Activated T-helper 2 cell treated with anti-CD3 and anti-CD28 coated beads, Interferon-gamma antibody, Interleukin-2, Interleukin-4, amounts not matched to agents 10 μg/mL and 5 μg/mL and 100 μg/mL, durations not matched to agents 14 hours and 24 hours and 36 hours (primary cell): ENCODE measurements at regions not wholly inside any gene's neighbourhood (a gene's known extent, or its start where the extent isn't known, plus 50 kb on each side); places are given as distances from the start of the nearest gene placed in this dataset.

ENCODE experiments used
- DNase-seq: peaks from one replicate; pipeline ENCODE4 v3.0.0; 2021; ENCODE audit warnings: low spot score
- H3K27ac Mint-ChIP-seq: one replicate; pipeline ENCODE4 v1.8.0; 2021; ENCODE audit warnings: mixed read lengths
- H3K27me3 Mint-ChIP-seq: one replicate; pipeline ENCODE4 v1.8.0; 2021; ENCODE audit warnings: low read depth, mixed read lengths
- H3K36me3 Mint-ChIP-seq: one replicate; pipeline ENCODE4 v1.8.0; 2021; ENCODE audit warnings: low read depth, mixed read lengths
- H3K4me1 Mint-ChIP-seq: one replicate; pipeline ENCODE4 v1.8.0; 2021; ENCODE audit warnings: low read depth, mixed read lengths
- H3K4me3 Mint-ChIP-seq: one replicate; pipeline ENCODE4 v1.8.0; 2021; ENCODE audit warnings: low read depth, mild to moderate bottlenecking, moderate library complexity, mixed read lengths
- H3K9me3 Mint-ChIP-seq: one replicate; pipeline ENCODE4 v1.8.0; 2021; ENCODE audit warnings: mixed read lengths
- intact Hi-C: fragments of 100-400 bp; cut with micrococcal nuclease; formaldehyde crosslinking; loops from one replicate; pipeline ENCODE4 v1.15.1; 2023

- Mint-ChIP-seq H3K4me3 (no peak overlapping the region), H3K27ac (no peak overlapping the region), H3K4me1 (no peaks in the 10 kb centered on the region), H3K27me3 (no peaks in the 10 kb centered on the region), H3K9me3 (no peaks in the 10 kb centered on the region), H3K36me3 (no peaks in the 10 kb centered on the region)
- intact Hi-C loops: no loop called here
- no peak for DNase-seq
Observed at GRCh38 chr16:82360024-82360783, 190.2 kb upstream of the MPHOSPH6 start.

- Mint-ChIP-seq H3K27me3 (no peaks in the 10 kb centered on the region), H3K4me3 (no peak overlapping the region), H3K4me1 (no peaks in the 10 kb centered on the region), H3K9me3 (no peaks in the 10 kb centered on the region), H3K27ac (no peak overlapping the region), H3K36me3 (no peaks in the 10 kb centered on the region)
- intact Hi-C loops: no loop called here
- no peak for DNase-seq
Observed at GRCh38 chr16:82358606-82359221, 188.7 kb upstream of the MPHOSPH6 start.

DNA sequence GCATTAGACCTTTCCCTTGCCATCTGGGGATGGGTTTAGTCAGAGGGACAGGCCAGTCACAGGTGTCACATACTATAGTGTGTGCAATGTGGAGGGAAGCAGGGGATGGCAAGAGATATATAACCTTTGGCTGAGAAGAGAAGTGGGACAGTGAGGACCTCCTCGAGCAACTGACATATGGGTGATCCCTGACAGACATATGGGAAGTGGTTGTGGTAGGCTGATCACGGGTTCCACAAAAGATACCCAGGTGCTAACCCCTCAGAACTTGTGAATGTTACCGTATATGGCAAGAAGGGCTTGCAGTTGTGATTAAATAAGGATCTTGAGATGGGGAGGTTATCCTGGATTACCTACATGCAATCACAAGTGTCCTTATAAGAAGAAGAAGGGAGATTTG lies 188.1 kb upstream of the MPHOSPH6 start:
- Mint-ChIP-seq H3K4me3 (no peak overlapping the region), H3K36me3 (no peaks in the 10 kb centered on the region)
- intact Hi-C loops: no loop called here

GRCh38 chr16:82357237-82357636 lies 187.2 kb upstream of the MPHOSPH6 start:
- H3K27ac Mint-ChIP-seq: no peak overlapping the region
- intact Hi-C loops: no loop called here
- no peaks in the 10 kb centered on the region for H3K9me3 Mint-ChIP-seq
- H3K4me3 Mint-ChIP-seq: no peak overlapping the region
- no peaks in the 10 kb centered on the region for H3K4me1 Mint-ChIP-seq
- H3K36me3 Mint-ChIP-seq: no peaks in the 10 kb centered on the region
- H3K27me3 Mint-ChIP-seq: no peaks in the 10 kb centered on the region
- no peak for DNase-seq

More for the DNA sequence above, 188.1 kb upstream of the MPHOSPH6 start:
- DNase-seq: no peak
- Mint-ChIP-seq H3K4me1 (no peaks in the 10 kb centered on the region), H3K9me3 (no peaks in the 10 kb centered on the region), H3K27me3 (no peaks in the 10 kb centered on the region), H3K27ac (no peak overlapping the region)

- Mint-ChIP-seq H3K4me1 (no peaks in the 10 kb centered on the region), H3K36me3 (no peaks in the 10 kb centered on the region), H3K27me3 (no peaks in the 10 kb centered on the region), H3K4me3 (no peak overlapping the region), H3K9me3 (no peaks in the 10 kb centered on the region), H3K27ac (no peak overlapping the region)
- intact Hi-C loops: no loop called here
- no peak for DNase-seq
Observed at GRCh38 chr16:82350560-82350959, 180.5 kb upstream of the MPHOSPH6 start.

GRCh38 chr16:82345318-82345717 lies 175.3 kb upstream of the MPHOSPH6 start:
- Mint-ChIP-seq H3K4me3 (no peak overlapping the region), H3K9me3 (no peaks in the 10 kb centered on the region), H3K27me3 (no peaks in the 10 kb centered on the region), H3K36me3 (no peaks in the 10 kb centered on the region), H3K27ac (no peak overlapping the region), H3K4me1 (no peaks in the 10 kb centered on the region)
- intact Hi-C loops: no loop called here
- DNase-seq: no peak

DNA sequence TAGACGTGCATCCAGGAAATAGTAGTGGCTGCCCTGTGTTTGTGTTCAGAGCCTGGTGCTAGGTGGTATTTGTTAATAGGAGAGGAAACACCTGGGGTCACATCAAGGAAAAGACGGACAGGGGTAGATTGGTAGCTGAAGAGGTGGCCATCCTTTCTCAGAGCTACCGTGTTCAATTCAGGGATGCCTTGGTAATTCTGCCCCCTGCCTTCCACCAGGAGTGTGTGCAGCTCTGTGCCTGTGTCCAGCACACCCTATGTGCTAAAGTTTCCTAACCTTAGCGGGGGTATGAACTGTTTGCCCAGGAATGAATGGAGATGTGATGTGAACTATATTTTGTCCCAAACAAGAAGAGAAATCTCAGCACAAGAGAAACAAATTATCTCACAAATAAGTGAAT lies 174.1 kb upstream of the MPHOSPH6 start:
- Mint-ChIP-seq H3K27ac (no peak overlapping the region), H3K4me1 (no peaks in the 10 kb centered on the region), H3K9me3 (no peaks in the 10 kb centered on the region), H3K4me3 (no peak overlapping the region), H3K36me3 (no peaks in the 10 kb centered on the region), H3K27me3 (peaks cover 4% of the 10 kb centered on the region)
- no peak for DNase-seq
- intact Hi-C loops: no loop called here

DNA sequence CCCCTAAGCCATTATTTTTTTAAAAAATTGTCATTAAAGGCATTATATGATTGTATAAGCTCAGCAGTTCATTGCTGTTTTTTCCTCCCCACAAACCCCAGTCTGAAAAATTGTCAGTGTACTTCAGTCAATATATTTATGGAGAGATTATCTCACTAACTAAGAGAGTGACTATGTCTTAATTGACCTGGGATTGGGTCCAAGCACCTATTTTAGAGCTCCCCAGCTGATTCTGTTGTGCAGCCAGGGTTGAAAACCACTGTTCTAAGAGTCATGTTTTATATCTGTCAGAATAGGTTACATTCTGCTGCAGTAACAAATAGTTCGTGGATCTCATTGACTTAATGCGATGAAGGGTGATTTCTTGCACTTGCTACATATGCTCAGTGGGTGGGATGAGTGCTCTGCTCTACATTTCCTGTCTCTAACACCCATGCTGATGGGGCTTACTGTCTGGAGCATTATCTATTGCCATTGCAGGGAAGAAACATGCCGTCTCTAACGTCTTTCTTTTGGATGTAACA lies 171.2 kb upstream of the MPHOSPH6 start:
- H3K27me3 Mint-ChIP-seq: peaks cover 4% of the 10 kb centered on the region
- H3K36me3 Mint-ChIP-seq: no peaks in the 10 kb centered on the region
- H3K27ac Mint-ChIP-seq: no peak overlapping the region

DNA sequence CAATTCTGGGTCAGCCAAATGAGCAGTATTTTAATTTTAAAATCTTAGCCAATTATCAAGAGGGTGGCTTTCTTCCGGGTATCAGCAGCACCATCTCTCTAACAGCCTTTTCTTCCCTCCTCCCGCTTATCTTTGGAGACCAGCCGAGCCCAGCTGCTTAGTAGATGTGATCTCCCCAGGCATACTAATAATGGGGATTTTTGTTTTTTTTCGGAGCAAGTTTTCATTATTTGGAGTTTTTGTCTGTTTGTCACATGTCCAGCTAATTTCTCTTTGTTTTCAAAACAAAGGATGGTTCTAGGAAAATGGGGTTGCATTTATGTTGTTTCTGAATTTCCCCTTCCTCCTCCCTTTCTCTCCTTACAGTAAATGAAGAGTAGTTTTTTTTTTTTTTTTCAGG lies 170.5 kb upstream of the MPHOSPH6 start:
- peaks cover 4% of the 10 kb centered on the region for H3K27me3 Mint-ChIP-seq
- no peaks in the 10 kb centered on the region for H3K36me3 Mint-ChIP-seq
- intact Hi-C loops: no loop called here

More for the DNA sequence above, 171.2 kb upstream of the MPHOSPH6 start:
- H3K9me3 Mint-ChIP-seq: no peaks in the 10 kb centered on the region
- no peak for DNase-seq
- intact Hi-C loops: no loop called here
- no peaks in the 10 kb centered on the region for H3K4me1 Mint-ChIP-seq
- H3K4me3 Mint-ChIP-seq: no peak overlapping the region

DNA sequence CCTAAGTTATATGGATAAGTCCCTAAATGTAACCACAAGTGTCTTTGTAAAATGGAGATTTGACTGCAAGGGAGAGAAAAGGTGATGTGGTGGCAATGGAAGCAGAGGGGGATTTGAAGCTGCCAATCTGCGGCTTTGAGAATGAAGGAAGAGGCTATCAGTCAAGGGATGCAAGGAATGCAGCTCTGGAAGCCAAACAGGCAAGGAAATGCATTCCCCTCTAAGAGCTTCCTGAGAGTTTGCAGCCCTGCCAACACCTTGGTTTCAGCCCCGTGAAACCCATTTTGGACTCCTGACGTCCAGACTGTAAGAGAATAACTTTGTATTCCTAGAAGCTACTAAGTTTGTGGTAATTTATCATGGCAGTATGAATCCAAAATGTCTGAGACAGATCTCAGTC lies 167.3 kb upstream of the MPHOSPH6 start:
- H3K27ac Mint-ChIP-seq: no peak overlapping the region
- no peaks in the 10 kb centered on the region for H3K9me3 Mint-ChIP-seq
- no peak for DNase-seq
- peaks cover 4% of the 10 kb centered on the region for H3K27me3 Mint-ChIP-seq
- H3K36me3 Mint-ChIP-seq: no peaks in the 10 kb centered on the region
- no peaks in the 10 kb centered on the region for H3K4me1 Mint-ChIP-seq
- no peak overlapping the region for H3K4me3 Mint-ChIP-seq
- intact Hi-C loops: no loop called here

More for the DNA sequence above, 170.5 kb upstream of the MPHOSPH6 start:
- no peaks in the 10 kb centered on the region for H3K4me1 Mint-ChIP-seq
- no peaks in the 10 kb centered on the region for H3K9me3 Mint-ChIP-seq
- H3K27ac Mint-ChIP-seq: no peak overlapping the region
- DNase-seq: no peak
- H3K4me3 Mint-ChIP-seq: no peak overlapping the region

DNA sequence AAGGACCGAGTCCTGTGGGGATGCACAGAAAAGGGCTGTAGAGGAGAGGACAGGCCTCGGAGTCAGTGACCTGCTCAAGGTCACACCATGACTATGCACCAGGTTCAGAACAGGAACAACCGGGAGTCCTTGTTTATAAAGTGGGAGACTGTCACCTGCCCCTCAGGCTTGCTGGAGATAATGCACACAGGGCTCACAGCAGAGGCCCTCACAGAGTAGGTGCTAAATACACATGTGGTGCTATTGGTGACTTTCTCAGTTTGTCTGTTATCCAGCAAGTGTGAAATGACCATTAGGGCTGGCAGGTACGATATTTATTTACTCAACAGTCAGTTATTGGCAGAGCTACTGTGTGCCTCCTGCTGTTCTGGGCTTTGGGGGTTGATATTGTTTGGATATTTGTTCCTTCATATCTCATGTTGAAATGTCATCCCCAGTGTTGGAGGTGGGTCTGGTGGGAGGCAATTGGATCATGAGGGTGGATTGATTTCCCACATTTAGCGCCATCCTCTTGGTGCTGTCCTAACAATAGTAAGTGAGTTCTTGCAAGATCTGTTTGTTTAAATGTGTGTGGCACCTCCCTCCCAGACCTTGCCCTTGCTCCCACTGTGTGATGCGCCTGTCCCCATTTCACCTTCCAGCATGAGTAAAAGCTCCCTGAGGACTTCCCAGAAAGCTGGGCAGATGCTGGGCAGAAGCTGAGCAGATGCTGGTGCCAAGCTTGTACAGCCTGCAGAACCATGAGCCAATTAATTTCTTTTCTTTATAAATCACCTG lies 162.1 kb upstream of the MPHOSPH6 start:
- no peaks in the 10 kb centered on the region for H3K9me3 Mint-ChIP-seq
- H3K27me3 Mint-ChIP-seq: no peaks in the 10 kb centered on the region
- H3K4me3 Mint-ChIP-seq: no peak overlapping the region
- intact Hi-C loops: no loop called here
- H3K27ac Mint-ChIP-seq: no peak overlapping the region
- no peaks in the 10 kb centered on the region for H3K36me3 Mint-ChIP-seq
- no peak for DNase-seq
- no peaks in the 10 kb centered on the region for H3K4me1 Mint-ChIP-seq

- DNase-seq: no peak
- Mint-ChIP-seq H3K27ac (no peak overlapping the region), H3K27me3 (no peaks in the 10 kb centered on the region), H3K4me3 (no peak overlapping the region), H3K9me3 (no peaks in the 10 kb centered on the region), H3K36me3 (no peaks in the 10 kb centered on the region), H3K4me1 (no peaks in the 10 kb centered on the region)
- intact Hi-C loops: no loop called here
Observed at GRCh38 chr16:82331397-82331796, 161.4 kb upstream of the MPHOSPH6 start.
